ENCODE measurements at regions not wholly inside any gene's neighbourhood (a gene's known extent, or its start where the extent isn't known, plus 50 kb on each side); places are given as distances from the start of the nearest gene placed in this dataset.
"Not testable (repeated sequence)": the region's sequence is repeated elsewhere in the genome, so short reads cannot be mapped to it uniquely, and the experiment has no call there.

DNA sequence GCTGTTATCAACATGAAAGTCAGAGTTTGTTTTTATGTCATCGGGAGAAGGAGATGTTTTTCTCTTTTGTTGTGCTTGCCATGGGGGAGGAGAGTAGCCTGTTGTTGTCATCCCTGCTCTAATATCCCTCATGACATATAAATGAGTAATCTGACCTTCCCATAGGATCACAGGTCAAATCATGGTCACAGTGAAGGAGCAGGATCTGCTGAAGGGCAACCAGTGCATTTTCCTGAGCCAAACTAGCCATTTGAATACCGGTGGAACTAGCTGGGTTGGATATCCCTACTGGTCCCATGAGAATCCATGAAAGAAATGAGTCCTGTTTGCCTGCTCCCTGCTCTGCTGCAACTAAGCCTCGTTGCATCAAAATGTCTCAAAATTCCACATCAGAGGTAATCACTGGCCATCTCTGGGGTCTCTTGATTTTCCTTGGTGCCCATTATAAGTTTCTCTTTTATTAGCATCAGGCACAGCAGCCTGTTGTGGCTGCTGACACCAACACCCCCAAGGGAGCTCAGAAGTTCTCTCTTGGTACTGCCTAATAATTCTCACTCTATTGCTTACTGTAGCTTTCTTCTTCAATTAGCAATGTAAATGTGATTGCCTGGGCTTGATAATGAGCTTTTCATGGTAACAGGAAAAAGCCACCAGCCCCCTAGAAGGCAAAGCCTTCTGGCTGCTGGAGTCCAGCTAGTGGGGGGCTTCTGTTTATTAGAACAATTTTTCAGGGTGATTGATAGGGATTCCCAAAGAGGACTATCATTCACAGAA is 211.4 kb upstream of the ERCC4 start:
- no peak for DNase-seq (ENCODE audit: low read depth)

DNA sequence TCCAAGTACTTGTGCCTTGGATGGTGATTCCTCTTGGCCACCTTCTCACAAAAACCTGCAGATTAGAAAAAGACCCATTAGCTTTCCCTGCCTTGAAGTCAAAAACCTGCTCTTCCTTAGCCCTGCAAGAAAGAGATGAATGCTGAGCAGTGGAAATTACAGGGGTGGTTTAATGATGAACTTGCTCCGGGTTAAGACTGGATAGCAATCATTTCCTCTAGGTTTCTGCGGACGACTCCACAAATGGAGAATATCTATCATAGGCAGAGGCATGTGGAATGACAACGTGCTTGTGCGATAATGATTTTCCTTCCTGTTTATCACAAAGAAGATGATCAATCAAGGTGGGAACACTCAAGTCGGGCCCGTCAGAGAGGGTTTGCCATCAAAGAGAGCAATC is 201.2 kb upstream of the ERCC4 start:
- DNase-seq (ENCODE audit: low read depth), result no peak

DNA sequence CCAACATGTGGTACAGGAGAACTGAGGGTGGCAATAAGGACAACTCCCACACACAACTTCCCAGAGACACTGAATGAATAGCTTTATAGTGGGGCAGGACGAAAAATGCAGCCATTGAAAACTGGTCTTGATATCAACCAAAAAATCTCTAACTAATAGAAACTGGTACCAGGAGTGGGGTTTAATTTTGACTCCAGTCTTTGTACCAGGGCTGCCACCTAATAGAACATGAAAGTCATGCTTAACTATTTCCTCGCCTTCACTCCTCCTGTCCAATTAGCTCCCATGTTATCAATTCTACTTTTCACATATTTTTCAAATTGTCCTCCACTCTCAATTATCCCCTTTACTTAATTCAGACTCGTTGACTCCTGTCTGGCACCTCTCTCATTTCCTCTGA is 192.0 kb upstream of the ERCC4 start:
- no peak for DNase-seq (ENCODE audit: low read depth)

DNA sequence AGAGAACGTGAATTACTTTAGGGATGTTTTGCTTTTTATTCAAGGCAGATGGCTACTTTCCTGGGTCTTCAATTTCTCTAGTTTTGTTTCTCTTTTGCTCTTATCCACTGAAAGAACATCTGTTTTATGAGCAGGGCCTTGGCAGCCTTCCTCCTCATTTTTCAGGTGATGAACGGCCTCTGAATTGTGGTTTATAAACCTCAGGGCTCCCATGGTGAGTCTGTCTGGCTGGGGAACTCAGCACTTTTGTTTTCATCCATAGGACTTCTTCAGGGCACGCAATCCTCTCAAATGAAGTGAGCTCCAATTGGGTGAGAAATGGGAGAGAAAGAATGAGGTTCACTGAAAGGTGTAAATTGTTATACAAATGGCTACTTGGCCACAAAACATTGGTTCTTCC is 186.4 kb upstream of the ERCC4 start:
- DNase-seq (ENCODE audit: low read depth), result no peak

DNA sequence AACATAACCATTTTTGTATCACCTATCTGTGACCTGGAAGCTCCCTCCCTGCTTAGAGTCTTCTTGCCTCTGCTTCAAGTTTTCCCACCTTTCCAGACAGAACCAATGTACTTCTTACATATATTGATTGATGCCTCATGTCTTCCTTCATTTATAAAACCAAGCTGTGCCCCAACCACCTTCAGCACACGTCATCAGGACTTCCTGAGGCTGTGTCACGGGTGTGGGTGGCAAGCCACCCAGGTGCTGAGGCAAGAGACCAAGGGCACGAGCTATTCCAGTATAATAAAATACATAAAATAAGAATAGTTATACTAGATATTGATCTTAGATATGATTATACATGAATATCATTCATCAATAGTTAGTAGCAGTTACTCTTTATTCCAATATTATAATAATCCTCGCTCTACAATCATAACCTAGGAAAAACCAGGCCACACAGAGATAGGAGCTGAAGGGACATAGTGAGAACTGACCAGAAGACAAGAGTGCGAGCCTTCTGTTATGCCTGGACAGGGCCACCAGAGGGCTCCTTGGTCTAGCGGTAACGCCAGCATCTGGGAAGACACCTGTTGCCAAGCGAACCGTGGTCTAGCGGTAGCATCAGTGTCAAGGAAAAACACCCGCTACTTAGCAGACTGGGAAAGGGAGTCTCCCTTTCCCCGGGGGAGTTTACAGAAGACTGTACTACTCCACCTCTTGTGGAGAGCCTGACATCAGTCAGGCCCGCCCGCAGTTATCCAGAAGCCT is 180.2 kb upstream of the ERCC4 start:
- DNase-seq (ENCODE audit: low read depth), result not testable (repeated sequence)

DNA sequence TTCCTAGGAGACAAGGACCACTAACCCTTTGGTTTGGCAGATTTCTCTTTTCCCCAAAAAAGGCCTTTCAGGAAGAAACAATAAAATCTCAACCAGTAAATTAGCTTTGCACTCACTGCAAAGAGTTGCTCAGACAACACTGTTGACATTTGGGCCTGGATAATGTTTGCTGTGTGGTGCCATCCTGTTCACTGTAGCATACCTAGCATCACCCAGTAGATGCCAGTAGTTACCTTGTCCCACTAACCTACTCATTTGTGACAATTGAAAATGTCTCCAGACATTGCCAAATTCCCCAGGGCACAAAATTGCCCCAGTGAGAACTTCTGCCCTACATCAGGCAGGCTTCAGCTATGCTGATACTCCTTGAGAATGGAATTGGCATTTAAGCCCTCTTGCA is 177.0 kb upstream of the ERCC4 start:
- no peak for DNase-seq (ENCODE audit: low read depth)

DNA sequence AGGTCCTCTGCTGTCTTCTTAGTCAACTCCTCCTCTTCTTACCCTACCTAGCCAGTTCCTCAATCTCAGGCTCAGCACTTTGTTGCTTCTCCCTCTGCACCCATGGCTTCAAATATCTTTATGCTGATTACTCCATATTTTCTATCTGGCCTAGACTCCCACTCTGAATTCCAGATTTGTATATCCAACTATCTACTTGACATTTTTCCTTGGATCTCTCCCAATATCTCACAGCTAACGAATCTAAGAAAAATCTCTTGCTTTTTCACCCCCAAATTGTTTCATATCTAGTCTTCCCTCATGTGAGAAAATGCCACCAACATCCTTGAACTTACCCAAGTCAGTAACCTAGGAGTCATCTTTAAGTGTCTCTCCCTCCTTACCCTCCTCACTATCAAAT is 176.4 kb upstream of the ERCC4 start:
- DNase-seq (ENCODE audit: low read depth), result no peak

DNA sequence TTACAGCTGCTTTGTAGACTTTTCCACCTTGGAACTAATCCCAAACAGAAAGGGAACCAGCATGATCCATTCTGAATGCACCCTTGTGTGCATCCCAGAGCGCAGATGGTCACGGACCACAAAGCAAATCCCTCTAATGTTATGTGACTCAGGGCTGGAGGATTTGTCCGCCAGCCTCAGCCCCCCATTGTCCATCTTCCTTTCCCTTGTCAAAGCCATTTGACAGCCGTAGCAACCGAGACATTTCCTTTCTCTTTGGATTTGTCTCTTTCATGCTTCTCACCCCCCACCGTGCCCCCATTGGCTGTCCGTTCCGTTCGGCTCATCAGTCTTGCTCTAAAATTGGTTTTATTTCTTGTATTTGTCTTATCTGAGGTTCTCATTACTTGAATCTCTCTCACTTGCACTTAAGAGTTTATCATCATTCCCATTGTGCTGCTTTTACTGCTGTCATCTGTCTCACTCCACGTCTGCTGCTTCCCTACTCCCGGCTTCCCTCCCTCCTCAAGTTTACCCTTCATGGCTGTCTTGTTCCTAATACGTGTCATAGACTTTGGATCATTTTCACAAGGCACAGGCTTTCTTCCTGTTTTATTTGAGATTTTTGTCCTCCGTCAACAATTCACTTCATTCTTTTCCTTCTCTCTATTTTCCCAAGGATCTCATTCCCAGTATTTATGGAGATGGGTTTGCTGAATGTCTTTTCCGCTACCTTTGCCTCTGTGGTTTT is 163.4 kb upstream of the ERCC4 start:
- DNase-seq (ENCODE audit: low read depth), result no peak

DNA sequence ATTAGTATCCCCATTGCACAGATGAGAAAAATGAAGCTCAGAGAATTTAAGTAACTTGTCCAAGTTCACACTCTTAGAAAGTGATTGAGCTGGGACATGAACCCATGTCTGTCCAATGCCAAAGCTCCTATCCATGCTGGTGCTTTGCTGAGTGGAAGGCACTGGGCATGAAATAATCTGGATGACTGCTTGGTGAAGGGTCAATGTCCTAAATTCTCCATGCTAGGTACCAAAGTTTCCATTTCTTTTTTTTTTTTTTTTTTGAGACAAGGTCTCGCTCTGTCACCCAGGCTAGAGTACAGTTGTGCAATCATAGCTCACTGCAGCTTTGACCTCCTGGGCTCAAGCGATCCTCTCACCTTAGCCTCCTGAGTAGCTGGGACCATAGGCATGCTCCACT is 153.6 kb upstream of the ERCC4 start:
- DNase-seq (ENCODE audit: low read depth), result no peak

DNA sequence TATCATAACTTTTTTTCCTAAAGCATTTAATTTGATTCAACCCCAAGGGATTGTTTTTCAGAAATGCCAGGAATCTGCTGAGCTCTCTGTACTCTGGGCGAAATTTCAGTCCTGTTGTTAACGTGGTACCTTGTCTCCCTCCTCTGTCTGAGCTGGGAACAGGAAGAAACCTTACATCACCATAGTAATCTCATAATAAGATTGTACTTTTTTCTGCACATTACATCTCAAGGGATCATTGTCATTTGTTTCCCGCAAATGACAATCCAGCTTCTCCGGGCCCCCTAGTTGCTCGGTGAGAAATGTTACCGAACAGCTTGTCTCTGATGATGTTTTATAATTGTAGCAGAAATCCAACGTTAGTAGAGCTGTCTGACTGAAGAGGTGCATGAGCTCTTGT is 152.7 kb upstream of the ERCC4 start:
- DNase-seq (ENCODE audit: low read depth), result peak; percentile 50

DNA sequence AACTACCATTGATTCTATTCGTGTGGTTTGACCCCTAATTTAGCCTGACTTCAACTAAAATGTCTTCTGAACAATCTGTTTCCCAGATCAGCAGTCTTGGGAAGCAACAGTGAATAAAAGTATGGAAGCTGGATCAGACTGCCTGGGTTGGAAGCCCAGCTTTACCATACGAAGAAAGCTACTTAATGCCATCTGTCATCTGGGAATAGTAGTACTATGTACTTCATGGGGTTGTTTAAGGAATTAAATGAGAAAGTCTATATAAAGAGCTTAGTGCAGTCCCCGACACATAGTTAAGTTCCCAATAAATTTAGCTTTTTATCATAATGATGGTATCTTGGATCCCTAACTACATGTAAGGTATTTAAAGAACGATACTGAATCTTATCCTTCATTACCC is 151.5 kb upstream of the ERCC4 start:
- no peak for DNase-seq (ENCODE audit: low read depth)

DNA sequence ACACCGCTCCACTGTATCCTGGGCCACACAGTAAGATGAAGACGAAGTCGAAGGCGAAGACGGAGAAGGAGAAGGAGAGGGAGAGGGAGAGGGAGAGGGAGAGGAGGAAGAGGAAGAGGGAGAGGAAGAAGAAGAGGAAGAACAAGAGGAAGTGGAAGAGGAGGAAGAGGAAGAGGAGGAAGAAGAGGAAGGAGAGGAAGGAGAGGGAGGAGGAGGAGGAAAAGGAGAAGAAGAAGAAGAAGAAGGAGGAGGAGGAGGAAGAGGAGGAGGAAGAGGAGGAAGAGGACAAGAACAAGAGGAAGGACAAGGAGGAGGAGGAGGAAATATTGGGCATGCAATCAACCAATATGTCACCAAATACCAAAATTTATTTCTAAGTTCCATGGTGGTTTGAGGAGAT is 149.5 kb upstream of the ERCC4 start:
- no peak for DNase-seq (ENCODE audit: low read depth)

DNA sequence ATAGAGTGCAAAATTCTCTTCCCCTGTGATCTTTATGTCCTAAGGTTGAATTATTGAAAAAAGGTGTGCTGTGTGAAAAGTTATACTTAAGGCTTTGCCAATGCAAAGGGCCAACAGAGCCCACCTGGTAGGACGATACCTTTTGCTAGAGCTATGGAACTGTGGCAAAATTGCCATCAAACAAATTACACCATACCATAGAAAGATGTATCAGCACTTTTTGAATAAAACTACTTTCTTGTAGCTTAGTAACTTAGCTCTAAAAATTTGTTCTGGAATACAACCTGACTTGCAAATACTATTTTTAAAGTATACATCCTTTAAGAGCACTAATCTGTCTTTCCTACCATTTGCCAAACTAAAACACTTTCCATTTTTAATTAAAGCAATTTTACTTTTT is 147.2 kb upstream of the ERCC4 start:
- DNase-seq (ENCODE audit: low read depth), result no peak

DNA sequence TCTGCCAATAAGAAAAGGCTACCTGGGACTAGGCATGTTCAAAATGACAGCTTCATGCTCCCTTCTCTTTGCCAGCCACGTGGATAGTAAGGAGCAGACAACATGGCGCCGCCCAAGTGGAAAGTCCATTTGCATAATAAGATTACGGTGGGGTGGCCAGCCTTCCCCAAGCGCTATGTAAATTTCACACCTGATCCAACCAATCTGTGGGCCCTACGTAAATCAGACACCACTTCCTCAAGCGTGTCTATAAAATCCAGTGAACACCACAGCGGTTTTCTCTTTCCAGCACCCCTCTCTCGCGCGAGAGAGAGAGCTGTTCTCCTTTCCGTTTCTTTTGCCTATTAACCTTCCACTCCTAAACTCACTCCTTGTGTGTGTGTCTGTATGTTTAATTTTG is 140.3 kb upstream of the ERCC4 start:
- peak; percentile 40 for DNase-seq (ENCODE audit: low read depth)

DNA sequence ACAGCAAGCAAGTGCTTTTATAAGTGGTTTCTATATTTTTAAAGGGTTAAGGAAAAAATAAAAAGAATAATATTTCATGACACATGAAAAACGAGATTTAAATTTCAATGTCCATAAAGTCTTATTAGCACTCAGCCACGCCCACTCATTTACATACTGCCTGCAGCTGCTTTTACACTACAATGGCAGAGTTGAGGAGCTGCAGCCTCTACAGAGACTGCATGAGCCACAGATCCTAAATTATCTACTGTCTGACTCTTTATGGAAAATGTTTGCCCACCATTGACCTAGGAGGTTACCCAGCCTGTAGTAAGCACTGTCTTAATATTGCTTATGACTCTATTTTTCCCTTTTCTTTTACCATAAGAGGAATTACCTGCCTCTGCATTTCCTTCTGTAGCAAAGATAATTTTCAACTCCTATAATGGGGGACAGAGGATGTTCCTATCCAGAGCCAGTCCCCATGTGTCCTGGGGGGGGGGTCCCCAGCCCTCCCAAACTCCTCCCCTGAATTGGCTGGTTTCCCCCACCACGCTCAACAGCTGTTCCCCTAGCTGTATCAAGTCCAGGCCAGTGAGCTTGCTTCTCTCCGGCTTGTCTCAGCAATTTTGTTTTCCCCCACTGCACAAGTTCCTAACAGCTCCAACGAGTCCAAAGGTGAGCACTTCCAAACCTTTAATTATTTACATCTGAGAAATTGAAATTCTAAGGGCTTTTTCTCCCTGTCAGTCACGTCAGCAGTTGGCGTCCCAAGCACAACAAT is 139.4 kb upstream of the ERCC4 start:
- no peak for DNase-seq (ENCODE audit: low read depth)

DNA sequence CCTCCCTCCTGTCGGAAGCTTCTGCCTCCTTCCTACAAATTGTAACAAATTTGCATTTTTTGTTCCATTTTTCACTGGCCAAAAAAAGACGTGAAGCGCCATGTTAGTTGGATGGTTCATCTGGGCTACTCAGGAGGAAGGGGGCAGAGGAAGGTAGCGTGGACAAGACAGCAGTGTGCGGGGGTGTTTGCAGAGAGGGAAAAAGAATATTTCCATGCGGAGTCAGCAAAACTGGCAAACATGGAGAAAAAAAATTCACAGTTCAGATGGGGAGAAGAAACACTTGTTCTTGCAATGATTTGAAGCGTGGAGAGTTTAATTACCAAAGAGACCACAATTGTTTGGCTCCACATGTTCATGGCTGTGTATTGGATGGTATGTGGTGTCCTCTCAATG is 138.8 kb upstream of the ERCC4 start:
- no peak for DNase-seq (ENCODE audit: low read depth)

DNA sequence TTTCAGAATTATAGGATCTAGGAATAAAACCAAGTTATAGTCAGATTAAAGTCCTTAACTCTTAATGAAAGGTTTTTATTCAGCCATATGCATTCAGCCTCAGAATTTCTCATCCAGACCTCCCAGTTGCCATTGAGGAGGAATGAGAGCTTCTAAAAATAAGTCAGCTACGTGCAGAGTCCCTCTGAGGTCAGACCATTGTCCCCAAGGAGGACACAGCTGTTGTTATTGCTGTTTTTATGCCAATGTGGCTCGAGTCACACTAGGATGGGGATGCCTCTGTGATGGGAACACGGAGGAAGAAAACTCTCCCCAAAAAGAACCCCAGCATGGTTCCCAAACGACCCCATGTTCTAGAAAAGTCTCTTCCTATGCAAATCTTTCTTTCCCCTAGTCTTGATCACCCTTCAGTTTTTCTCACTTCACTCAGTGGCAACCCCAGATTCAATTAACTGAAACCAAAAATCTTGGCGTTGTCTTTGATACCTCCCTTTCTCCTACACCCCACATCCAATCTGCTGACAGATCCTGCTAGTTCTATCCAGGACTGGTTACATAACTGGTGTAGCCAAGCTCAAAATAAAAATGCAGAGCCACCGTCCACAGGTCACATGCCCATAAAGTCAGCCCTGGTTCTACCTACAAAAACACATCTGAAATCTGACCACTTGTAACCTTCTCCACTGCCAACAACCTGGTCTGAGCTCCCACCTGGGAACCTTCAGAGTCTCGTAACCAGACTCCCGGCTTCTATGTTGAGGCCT is 138.2 kb upstream of the ERCC4 start:
- DNase-seq (ENCODE audit: low read depth), result no peak

DNA sequence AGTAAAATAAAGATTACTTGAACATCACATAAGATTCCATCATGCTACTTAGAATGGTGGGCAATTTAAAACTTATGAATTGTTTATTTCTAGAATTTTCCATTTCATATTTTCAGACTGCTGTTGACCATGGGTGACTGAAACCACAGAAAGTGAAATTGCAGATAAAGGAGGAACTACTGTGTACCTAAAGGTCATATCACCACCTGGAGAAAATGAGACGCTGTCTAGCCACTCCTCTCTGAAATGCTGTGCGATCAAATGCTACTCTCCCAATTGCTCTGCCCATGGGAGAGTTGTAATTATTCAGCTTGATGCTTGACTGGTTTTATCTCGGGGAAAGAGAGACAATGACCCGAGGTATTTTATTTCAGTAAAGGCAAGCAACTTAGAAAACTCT is 128.9 kb upstream of the ERCC4 start:
- DNase-seq (ENCODE audit: low read depth), result no peak

DNA sequence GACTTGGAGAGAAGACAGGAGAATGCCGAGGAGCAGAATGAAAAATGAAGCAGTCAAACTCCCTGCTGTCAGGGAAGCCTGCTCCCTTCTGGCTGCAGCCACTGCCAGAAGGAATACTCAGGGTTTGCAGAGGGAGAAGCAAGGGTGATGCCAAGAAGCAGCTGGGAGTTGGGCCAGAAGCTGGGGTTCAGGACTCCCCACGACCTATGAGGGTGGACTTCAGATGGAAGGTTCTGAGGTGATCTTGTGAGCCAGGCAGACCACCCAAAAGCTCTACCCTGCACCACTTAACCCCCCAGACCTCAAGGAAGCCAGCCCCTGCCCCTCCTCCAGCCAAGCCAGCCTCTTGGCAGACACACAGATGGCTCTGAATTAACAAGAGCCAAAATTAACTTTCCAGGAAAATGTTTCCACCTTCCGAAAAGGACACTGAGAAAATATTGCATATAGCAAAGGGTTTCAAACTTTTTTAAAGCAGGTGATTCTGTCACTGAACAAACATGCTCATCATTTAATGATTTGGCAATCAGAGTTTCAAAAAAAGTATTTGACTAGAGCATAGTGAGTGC is 126.0 kb upstream of the ERCC4 start:
- no peak for DNase-seq (ENCODE audit: low read depth)

DNA sequence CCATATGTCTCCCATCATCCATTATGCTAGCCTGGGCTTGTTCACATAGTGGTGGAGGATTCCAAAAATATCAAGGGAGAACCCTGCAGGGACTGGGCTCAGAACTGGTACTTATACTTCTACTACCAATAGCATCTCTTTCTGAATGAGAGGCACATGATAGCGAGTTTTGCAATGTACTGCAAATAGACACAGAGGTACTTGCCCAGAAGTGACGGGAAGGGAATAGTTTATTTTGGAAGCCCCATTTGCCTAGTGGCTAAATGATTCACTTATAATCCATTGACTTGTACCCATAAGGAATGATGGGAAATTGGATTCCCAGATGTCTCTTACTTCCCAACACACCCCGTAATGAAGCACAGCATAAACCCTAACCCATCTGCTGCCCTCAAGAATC is 124.8 kb upstream of the ERCC4 start:
- DNase-seq (ENCODE audit: low read depth), result no peak

DNA sequence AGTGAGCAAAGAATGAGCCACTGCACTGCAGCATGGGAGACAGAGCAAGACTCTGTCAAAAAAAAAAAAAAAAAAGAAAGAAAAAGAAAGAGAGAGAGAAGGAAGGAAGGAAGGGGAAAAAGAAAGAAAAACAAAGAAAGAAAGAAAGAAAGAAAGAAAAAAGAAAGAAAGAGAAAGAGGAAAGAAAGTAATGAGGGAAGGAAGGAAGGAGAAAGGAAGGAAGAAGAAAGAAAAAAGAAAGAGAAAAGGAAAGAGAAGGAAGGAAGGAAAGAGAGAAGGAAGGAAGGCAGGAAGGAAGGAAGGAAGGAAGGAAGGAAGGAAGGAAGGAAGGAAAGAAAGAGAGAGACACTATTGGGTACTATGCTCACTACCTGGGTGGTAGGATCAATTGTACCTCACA is 122.2 kb upstream of the ERCC4 start:
- no peak for DNase-seq (ENCODE audit: low read depth)

All from renal cortical epithelial cell (primary cell).